ENCODE measurements at regions not wholly inside any gene's neighbourhood (a gene's known extent, or its start where the extent isn't known, plus 50 kb on each side); places are given as distances from the start of the nearest gene placed in this dataset.

DNA sequence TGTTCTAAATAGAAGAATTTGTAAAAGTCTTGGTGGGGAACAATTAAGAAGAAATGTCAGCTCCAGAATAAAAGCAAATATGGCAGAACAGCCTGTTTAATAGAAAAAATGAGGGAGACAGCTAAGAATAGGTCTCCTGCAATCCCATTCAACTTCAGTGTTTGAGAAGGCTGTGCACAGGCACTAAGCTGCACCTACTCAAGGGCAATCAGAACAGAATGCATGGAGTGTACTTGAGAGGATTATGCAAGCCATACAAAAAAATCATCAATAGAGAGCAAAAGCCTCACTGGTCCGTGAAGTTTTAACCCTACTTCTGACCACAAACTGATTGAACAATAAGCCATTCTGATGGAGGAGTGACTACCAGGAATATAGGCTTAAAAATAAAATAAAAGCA lies 690.7 kb upstream of the PCDH15 start:
- TF ChIP-seq, protein P1, sequence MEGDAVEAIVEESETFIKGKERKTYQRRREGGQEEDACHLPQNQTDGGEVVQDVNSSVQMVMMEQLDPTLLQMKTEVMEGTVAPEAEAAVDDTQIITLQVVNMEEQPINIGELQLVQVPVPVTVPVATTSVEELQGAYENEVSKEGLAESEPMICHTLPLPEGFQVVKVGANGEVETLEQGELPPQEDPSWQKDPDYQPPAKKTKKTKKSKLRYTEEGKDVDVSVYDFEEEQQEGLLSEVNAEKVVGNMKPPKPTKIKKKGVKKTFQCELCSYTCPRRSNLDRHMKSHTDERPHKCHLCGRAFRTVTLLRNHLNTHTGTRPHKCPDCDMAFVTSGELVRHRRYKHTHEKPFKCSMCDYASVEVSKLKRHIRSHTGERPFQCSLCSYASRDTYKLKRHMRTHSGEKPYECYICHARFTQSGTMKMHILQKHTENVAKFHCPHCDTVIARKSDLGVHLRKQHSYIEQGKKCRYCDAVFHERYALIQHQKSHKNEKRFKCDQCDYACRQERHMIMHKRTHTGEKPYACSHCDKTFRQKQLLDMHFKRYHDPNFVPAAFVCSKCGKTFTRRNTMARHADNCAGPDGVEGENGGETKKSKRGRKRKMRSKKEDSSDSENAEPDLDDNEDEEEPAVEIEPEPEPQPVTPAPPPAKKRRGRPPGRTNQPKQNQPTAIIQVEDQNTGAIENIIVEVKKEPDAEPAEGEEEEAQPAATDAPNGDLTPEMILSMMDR (IDR thresholded peaks at IDR 0.05; ENCODE audit: low read length) = no peak
- no peak for TF ChIP-seq EZH2phosphoT487 (IDR thresholded peaks at IDR 0.05; ENCODE audit: low read length)
- TF ChIP-seq EZH2 (optimal IDR thresholded peaks at IDR 0.05; ENCODE audit: low read depth, low read length) = no peak
